ENCODE measurements at regions not wholly inside any gene's neighbourhood (a gene's known extent, or its start where the extent isn't known, plus 50 kb on each side); places are given as distances from the start of the nearest gene placed in this dataset.
A peak's percentile ranks its signal among the peaks of the same experiment; 100 is the strongest.

GRCh38 chr13:46961719-46962118 is 64.9 kb upstream of the HTR2A start:
- Histone ChIP-seq H3K27ac (peak overlapping the region; percentile 37), H3K36me3 (no peaks in the 10 kb centered on the region), H3K4me3 (no peak overlapping the region), H3K4me1 (peaks cover 9% of the 10 kb centered on the region), H3K27me3 (no peaks in the 10 kb centered on the region), H3K9me3 (no peaks in the 10 kb centered on the region)
- intact Hi-C loops (cut with DNase I) = no loop called here
- no peak for DNase-seq (ENCODE audit: extremely low spot score in 2 of 2)
- TF ChIP-seq POLR2A (IDR thresholded peaks at IDR 0.05) = no peak
- TF ChIP-seq POLR2AphosphoS5 (IDR thresholded peaks at IDR 0.05; ENCODE audit: insufficient read depth in 1 of 2, low read depth in 1 of 2) = peak in 1 of 2 donors; percentile 59

- TF ChIP-seq POLR2AphosphoS5 (IDR thresholded peaks at IDR 0.05; ENCODE audit: insufficient read depth in 1 of 2, low read depth in 1 of 2) (no peak), CTCF (IDR thresholded peaks at IDR 0.05) (no peak), POLR2A (IDR thresholded peaks at IDR 0.05) (no peak)
- intact Hi-C loops (cut with DNase I) = loop anchor here (10.0 kb wide), 1 partner anchor 1859 kb away; no protein-coding TSS in a partner anchor
- no peaks in the 10 kb centered on the region for H3K36me3 ChIP-seq
- no peak overlapping the region for H3K4me3 ChIP-seq
- no peaks in the 10 kb centered on the region for H3K9me3 ChIP-seq
- H3K4me1 ChIP-seq = no peaks in the 10 kb centered on the region
- DNase-seq (ENCODE audit: extremely low spot score in 2 of 2) = no peak
- no peak overlapping the region for H3K27ac ChIP-seq
- no peaks in the 10 kb centered on the region for H3K27me3 ChIP-seq
Observed at GRCh38 chr13:46953941-46954340, 57.1 kb upstream of the HTR2A start.

DNA sequence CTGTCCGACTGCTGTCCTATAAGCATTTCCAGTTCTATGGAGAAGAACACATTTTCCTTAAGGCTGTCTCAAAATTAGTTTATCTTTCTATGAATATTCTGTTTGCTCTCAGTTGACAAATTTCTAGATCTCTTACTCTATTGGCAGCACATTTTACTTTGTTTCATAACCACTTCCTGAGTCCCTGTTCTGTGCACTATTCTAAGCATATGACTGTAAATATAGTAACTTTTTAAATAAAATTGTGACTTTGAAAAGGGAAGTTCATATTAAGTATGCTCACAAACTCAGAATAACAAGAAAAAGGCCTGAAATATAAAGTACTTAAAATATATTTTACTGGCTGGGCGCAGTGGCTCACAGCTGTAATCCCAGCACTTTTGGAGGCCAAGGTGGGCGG is 56.5 kb upstream of the HTR2A start:
- Histone ChIP-seq H3K9me3 (no peaks in the 10 kb centered on the region), H3K4me1 (no peaks in the 10 kb centered on the region), H3K27ac (no peak overlapping the region), H3K27me3 (no peaks in the 10 kb centered on the region), H3K36me3 (no peaks in the 10 kb centered on the region), H3K4me3 (no peak overlapping the region)
- TF ChIP-seq POLR2AphosphoS5 (IDR thresholded peaks at IDR 0.05; ENCODE audit: insufficient read depth in 1 of 2, low read depth in 1 of 2) (no peak), CTCF (IDR thresholded peaks at IDR 0.05) (no peak), POLR2A (IDR thresholded peaks at IDR 0.05) (no peak)
- no peak for DNase-seq (ENCODE audit: extremely low spot score in 2 of 2)
- intact Hi-C loops (cut with DNase I) = loop anchor here (10.0 kb wide), 1 partner anchor 1859 kb away; no protein-coding TSS in a partner anchor

DNA sequence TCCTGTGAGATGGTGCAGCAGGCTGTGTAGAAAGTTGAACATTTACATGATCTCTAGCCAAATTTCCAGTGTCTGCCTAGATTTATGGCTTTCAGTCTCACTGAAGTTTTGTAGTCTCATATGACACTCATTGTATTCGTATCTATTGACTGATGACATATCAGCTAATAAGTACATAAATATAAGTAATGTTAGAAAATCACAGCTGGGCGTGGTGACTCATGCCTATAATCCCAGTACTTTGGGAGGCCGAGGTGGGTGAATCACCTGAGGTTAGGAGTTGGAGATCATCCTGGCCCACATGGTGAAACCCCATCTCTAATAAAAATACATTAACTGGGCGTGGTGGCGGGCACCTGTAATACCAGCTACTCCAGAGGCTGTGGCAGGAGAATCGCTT is 54.7 kb upstream of the HTR2A start:
- DNase-seq (ENCODE audit: extremely low spot score in 2 of 2) = no peak
- Histone ChIP-seq H3K4me1 (no peaks in the 10 kb centered on the region), H3K4me3 (no peak overlapping the region), H3K36me3 (no peaks in the 10 kb centered on the region), H3K9me3 (no peaks in the 10 kb centered on the region), H3K27me3 (no peaks in the 10 kb centered on the region), H3K27ac (no peak overlapping the region)
- intact Hi-C loops (cut with DNase I) = loop anchor here (10.0 kb wide), 1 partner anchor 1857 kb away; no protein-coding TSS in a partner anchor
- TF ChIP-seq POLR2A (IDR thresholded peaks at IDR 0.05) (no peak), CTCF (IDR thresholded peaks at IDR 0.05) (no peak), POLR2AphosphoS5 (IDR thresholded peaks at IDR 0.05; ENCODE audit: insufficient read depth in 1 of 2, low read depth in 1 of 2) (no peak)

DNA sequence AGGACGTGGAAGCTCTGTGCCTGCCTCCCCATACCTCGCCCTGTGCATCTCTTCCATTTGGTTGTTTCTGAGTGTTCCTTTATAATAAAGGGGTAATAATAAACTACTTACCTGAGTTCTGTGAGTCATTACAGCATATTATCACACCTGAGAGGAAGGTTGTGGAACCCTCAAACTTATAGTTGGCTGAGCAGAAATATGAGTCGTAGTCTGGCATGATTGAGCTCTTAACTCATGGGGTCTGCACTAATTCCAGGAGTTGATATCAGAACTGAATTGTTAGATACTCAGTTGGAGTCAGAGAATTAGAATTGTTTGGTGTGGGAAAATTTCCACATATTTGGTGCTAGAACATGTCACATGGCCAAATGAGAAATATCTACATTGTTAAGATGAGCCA is 52.4 kb upstream of the HTR2A start:
- no peak for DNase-seq (ENCODE audit: extremely low spot score in 2 of 2)
- intact Hi-C loops (cut with DNase I) = no loop called here

DNA sequence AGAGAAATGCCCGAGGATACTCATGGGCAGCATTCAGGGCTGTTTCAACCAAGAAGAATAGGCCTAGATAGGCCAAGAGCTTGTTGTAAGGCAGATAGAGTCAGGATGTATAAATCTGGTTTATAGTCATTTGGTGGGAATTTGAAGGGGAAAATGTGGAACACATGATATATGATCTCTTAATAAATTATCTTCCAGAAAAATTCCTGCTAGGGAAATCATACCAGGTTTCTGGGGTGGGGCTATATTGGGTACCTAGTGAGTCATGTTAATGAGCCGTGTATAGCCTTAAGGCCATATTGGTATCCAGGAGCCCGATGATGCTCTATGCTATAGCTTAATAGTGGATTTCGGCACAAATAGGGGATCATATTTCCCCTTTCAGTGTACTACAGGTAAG is 51.5 kb upstream of the HTR2A start:
- Histone ChIP-seq H3K9me3 (no peaks in the 10 kb centered on the region), H3K4me1 (no peaks in the 10 kb centered on the region), H3K27ac (no peak overlapping the region), H3K27me3 (no peaks in the 10 kb centered on the region), H3K4me3 (no peak overlapping the region), H3K36me3 (no peaks in the 10 kb centered on the region)
- intact Hi-C loops (cut with DNase I) = no loop called here
- TF ChIP-seq POLR2AphosphoS5 (IDR thresholded peaks at IDR 0.05; ENCODE audit: insufficient read depth in 1 of 2, low read depth in 1 of 2) (no peak), CTCF (IDR thresholded peaks at IDR 0.05) (no peak), POLR2A (IDR thresholded peaks at IDR 0.05) (no peak)
- DNase-seq (ENCODE audit: extremely low spot score in 2 of 2) = no peak

More for the DNA sequence above, 52.4 kb upstream of the HTR2A start:
- Histone ChIP-seq H3K4me3 (no peak overlapping the region), H3K27me3 (no peaks in the 10 kb centered on the region), H3K4me1 (no peaks in the 10 kb centered on the region), H3K9me3 (no peaks in the 10 kb centered on the region), H3K27ac (no peak overlapping the region), H3K36me3 (no peaks in the 10 kb centered on the region)
- no peak for TF ChIP-seq POLR2AphosphoS5 (IDR thresholded peaks at IDR 0.05; ENCODE audit: insufficient read depth in 1 of 2, low read depth in 1 of 2)

All from vagina (tissue), 2 donors.